GM21717 (cell line): ENCODE measurements at regions not wholly inside any gene's neighbourhood (a gene's known extent, or its start where the extent isn't known, plus 50 kb on each side); places are given as distances from the start of the nearest gene placed in this dataset.
"Not testable (repeated sequence)": the region's sequence is repeated elsewhere in the genome, so short reads cannot be mapped to it uniquely, and the experiment has no call there.

Experiments used
- ATAC-seq: cut with Tn5 transposase; IDR thresholded peaks from one replicate; pipeline ENCODE4 v1.9.1; 2021; ENCODE audit warnings: mild to moderate bottlenecking, moderate library complexity; ENCODE audit not compliant: unreplicated experiment

DNA sequence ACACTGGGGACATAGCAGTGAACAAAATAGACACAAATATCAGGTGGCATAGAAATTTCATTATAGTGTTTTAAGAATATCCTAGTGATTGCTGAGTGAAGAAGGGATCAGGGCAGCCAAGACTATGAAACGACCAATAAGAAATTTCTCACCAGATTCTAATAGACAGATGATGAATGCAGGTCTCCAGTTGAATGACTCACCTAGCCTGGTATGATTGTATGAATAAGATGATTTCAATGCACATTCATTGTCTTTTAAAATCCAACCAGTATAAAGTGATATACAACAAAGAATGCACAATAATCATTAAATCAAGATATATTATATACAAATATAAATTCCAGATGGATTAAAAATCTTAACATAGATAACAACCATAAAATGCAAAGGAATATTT is 124.5 kb upstream of the TENT5A start:
- no peak for ATAC-seq

DNA sequence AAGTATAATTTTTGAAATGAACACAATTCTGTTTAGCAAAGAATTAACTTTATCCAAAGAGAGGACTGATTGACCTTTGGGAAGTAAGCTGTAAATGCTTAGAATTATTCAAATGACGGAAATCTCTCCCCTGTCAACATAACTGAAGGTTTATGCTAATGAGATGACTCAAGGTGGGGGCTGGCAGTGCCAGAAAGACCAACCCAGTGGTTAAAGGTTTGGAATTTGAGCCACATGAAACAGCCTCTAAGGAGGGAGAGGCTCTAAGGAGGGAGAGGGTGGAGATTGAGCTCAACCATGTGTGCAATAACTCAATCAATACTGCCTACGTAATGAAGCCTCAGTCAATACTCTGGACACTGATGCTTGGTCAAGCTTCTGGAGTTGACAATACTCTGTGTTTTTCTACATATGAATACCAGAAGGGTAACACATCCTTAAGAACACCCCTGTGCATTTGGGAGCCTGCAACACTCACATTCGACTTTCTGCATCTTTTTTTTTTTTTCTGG is 123.4 kb upstream of the TENT5A start:
- no peak for ATAC-seq

DNA sequence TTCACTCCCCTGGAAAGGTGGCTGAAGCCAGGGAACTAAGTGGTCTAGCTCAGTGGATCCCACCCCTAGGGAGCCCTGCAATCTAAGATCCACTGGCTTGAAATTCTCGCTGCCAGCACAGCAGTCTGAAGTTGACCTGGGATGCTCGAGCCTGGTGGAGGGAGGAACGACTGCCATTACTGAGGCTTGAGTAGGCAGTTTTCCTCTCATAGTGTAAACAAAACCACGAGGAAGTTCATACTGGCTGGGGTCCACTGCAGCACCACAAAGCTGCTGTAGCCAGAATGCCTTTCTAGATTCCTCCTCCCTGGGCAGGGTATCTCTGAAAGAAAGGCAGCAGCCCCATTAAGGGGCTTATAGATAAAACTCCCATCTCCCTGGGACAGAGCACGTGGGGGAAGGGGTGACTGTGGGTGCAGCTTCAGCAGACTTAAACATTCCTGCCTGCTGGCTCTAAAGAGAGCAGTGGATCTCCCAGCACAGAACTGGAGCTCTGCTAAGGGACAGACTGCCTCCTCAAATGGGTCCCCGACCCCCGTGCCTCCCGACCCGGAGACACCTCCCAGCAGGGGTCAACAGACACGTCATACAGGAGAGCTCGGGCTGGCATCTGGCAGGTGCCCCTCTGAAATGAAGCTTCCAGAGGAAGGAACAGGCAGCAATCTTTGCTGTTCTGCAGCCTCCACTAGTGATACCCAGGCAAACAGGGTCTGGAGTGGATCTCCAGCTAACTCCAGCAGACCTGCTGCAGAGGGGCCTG is 117.4 kb upstream of the TENT5A start:
- ATAC-seq, result not testable (repeated sequence)

DNA sequence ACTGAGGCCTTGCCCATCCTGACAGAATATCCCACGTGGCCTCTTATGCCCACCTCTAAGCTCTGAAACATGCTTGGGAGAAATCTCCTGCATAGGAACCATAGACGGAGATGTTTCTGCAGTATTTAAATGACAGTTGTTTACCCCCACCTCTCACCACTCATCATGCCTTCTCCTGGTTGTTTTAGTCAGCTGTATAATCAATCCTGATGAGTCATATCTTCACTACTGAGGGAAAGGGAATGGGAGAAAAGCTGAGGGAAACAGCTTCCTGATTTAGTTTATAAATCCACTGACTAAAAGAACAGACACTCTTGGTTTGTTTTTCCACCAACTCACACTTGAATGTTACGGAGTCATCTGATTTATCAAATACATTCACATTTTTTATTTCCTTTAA is 113.2 kb upstream of the TENT5A start:
- no peak for ATAC-seq

DNA sequence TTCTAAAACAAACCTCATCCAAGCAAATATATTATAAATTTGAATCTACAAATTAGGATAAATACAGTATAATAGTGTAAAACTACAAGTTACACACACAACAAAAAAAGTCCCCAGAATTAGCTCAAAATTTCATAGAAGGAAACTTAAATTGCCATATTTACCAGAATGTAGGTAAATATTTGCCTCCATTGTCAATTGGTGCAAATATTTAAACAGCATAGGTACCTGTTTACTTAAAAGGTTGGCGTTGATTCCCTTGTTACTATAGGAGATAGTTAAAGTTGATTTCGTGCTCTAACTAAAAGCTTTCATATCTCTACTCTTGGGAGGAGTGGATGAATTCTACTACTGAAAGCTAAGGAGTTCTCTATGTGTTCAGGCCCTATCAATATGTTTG is 111.6 kb upstream of the TENT5A start:
- no peak for ATAC-seq

DNA sequence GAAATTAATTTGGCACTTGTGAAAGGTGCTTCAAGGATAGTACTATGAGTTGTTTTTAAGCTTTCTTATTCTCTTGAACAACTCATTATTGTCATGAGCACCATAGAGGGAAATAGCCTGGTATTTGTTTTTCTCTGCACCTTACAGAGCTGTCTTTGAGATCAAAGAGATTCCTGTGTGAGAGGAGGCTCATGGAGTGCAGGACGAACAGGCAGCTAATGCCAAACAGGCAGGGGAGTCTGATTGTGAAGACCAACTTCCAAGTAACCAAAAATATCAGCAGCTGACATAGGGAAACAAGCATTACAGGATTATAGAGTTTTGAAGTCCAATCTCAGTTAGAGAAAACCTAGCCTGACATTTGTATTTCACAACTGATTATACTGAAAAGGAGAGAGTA is 110.6 kb upstream of the TENT5A start:
- no peak for ATAC-seq

DNA sequence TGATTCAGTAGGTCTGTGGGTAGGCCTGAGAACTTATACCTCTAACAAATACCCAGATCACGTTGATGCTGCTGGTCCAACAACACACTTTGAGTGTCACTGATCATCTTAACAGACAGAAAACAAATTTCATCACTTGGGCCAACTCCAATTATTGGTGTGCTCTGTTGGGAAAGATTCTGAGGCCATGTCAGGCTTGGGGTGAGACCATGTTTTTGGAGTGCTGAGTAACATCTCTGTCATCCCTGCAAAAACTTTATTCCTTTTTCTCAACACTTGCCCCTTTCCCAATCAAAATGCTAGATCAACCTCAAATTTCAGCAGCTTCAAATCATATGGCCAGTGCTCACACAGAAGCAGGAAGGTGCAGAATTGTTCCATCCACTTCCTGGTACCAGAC is 108.8 kb upstream of the TENT5A start:
- no peak for ATAC-seq

DNA sequence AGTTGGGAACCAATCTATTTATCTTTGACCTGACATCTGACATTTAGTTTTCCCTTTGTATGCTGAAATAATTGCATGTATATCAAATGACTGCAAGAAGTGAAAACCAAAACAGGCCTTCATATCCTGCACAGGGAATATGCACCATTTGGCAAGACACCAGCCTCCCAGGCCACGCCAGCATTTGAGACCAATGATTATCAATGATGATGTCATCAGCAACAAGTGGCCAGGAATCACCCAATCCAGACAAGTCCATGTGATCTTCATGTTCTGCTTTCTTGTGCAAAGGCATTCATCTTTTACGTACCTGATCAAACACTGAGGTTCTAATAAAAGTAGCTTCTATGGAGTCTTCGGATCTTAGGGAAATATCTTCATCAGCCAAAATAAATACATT is 107.4 kb upstream of the TENT5A start:
- no peak for ATAC-seq

DNA sequence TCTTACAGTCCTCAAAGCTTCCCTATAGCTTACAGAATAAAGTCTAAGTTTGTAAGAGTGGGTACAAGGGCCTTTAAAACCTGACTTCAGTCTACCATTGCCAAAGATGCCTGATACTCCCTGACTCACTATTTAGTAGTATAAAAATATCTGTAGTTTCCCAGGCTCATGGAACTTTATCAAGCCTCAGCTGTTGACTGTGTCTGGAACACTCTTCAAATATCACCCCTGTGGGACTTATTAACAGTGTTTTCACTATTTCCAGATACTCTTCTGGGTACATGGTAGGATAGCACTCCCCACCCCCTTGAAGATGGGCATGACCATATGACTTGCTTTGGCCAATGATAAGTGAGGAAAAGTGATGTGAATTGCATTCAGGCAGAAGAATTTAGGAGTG is 105.3 kb upstream of the TENT5A start:
- ATAC-seq, result no peak

DNA sequence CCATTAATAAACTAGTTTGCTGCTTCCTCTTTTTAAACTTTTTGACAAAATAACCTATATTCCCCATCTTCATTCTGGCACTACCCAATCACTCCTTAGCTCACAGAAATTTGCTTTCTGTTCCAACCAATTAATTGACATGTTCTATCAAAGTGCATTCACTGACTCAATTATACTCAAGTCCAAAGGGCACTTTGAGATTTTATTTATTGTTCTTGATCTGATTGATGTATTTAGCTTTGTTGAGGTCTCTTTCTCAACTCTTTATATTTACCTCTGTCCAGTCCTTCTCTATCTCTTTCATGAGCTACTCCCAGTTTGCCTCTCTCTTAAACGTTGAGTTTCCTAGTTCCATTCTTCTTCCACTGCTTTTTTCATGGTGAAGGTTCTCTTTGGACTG is 104.4 kb upstream of the TENT5A start:
- no peak for ATAC-seq

DNA sequence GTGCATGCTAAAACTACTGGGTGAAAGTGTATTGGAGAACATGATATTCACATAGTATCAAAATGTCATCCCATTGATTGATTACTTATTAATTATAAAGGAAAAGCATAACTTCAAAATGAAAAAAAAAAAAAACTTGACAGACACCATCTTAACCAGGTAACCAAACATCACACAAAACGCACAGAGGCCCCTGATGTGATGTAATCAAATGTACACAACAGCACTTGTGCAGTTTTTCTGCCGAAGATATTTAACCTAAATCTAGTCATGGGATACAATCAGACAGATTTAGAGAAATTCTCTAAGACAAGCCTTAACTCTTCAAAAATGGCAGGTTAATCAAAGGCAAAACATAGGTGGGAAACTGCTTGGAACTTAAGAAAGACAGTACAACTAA is 102.0 kb upstream of the TENT5A start:
- no peak for ATAC-seq

DNA sequence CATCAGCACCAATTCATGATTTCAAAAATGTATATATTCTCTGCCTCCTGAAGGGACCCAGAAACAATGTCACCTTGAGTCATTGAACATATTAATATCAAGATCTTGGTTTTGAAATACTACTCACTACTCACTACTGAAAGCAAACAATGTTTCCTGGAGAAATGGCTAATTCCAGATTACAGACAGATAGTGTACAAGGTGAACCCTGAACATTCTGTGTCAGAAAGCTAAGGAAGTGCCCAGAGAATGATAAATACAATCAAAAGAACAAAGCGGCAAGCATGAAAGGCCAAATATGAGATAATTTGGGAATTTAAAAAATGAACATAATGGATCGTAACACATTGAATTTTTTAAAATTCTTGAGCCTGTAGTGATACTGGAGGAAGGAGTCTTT is 101.5 kb upstream of the TENT5A start:
- no peak for ATAC-seq

DNA sequence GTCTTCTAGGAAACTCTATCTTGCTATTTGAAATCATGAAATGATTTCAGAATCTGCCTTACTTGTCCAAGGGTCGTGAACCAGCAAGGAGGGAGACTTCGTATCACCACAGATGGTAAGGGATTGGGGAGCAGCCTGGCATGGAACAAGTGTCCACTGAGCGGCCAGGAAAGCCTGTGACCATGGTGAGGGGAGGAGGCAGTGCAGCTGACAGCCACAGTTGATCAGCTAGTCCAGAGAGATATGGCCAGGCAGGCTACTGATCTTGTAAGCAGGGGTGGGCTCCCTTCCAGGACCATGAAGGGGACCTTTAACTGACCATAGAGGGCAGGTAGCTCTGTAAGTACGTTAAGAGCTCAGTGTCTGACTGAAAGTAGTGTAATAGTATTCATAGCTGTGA is 96.8 kb upstream of the TENT5A start:
- no peak for ATAC-seq

DNA sequence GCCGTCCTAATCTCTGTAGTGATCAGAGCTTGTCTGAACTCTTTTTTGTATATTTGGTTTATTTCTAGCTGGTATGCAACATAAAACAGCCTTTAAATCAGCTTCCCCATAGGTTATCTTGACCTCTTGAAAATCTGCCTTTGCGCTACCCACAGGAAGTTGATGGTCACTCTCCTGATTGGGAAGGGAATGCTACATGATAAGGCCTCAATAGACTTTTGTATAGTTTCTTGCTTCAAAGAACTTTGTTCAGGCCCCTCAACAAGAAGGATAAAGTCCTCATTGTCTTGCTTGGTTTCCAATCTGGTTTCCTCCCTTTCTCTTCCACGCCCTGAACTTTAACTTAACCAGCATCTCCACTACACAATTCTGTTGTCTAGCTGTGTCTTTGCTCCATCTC is 95.4 kb upstream of the TENT5A start:
- ATAC-seq, result no peak

DNA sequence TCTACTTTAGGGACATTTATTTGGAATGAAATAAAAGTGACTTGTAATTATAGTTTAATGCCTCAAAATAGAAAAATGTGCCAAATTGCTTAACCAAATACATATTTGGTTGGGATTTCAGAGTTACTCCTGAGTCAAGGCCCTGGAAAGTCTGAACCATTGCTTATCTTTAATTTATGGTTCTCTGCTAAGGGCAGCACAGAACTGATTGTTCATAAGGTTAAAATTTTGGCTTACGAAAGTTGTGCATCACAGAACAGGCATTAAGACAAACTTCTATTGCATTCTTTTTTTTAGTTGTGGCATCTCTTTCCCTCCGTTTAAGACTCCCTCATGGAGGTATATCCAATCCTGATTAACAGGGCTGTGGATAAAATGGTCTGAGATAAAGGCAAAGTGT is 92.2 kb upstream of the TENT5A start:
- ATAC-seq, result no peak

DNA sequence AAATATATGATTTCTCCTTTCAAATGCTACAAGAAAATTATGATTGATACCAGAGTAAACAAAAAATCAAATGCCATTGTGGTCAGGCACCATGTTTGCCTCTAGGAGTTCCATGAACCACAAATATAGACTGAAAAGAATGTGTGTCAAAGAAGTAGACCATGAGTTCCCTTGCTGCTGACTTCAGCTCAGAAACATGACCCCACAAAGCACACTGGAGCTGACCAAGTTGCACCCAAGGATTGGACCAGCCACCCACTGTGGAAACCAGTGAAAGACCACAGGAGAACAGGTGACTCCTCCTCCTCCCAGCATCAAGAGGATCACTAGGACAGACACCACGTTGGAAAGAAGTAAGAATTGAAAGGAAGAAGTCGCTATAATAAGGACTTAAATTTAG is 90.8 kb upstream of the TENT5A start:
- ATAC-seq, result no peak

DNA sequence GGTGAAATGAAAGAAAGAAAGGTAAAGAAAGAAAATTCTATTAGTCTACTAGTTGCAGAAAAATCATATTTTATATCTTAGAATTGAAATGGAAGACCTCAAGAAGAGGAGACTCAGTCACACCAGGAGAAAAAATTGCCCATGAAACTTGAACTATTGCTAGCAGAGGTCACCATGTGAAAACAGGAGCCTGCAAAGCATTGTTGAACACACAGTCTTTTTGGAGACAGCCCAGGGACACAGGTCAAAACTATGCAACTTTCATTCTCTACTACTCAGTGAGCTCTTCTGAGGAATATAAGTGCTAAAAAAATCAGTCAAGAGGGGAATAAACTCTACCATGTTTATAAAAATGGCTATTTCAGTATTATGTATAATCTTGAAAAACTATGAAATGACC is 89.8 kb upstream of the TENT5A start:
- no peak for ATAC-seq

DNA sequence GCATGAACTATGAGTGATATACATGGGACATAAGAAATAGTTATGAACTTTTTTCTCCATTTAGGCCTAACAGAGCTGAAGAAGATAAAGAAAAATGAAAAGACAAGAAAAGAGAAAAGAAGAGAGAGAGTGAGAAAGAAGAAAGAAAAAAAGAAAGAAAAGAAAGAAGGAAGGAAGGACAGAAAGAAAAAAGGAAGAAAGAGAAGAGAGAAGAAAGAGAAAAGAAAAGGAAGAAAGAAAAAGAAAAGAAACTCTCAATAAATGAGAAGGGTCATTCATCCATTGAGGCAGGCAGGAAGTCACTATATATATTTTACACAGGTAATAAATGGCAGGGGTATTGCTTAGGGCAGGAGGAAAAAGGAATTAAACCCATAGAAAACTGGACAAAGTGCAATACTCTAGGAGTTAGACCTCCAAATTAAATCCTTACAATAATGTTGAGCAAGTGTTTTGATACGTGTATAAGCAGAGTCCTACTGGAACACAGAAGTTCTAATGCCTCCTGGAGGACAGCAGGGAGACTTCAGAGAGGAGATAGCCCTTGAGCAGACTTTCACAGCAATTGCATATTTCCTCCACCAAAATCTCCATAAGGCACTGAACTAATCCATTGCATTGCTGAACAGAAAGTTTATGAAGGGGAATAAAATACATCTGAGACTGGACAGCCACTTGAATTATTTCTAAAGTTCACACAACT is 86.4 kb upstream of the TENT5A start:
- no peak for ATAC-seq

DNA sequence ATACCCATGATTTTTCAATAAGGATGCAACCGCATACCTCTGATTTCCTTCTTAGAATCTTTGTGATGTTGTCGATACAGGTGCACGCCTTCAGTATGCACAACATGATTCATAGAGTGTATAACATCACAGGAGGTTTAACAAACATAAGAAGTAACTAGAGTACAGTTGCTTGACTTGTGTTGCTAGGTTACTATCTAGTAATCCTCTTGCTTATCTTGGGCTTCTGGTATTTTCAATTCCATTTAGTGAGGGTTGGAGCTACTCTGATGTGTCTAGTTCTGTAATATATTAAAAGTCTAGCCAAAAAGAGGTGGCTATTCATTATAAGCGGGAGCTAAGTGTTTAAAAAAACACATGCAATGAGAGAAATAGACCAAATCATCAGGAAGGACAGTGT is 85.5 kb upstream of the TENT5A start:
- ATAC-seq, result no peak

DNA sequence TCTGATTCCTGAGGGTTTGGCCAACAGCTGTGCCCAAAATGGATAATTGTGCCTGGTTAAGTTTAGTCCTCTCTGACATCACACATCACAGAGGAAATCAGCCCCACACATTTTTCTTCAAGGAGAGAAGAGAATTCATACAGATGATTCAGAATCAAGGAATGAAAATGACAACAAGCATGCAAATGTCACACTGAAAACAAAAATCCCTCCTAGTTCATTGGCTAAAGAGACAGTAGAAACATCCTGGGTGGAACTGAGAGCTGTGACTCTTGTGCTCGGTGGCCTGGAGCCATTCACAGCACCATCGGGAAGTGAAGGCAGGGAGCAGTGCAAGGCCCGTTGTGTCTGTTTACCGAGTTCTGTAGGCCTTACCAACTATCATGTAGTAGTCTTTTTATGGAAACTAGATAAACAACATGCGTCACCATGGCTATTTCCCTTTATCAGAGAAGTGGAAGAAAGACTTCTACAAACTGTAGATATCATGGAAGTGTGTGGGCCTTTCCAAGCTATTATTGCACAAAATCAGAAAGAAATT is 81.7 kb upstream of the TENT5A start:
- ATAC-seq, result no peak

DNA sequence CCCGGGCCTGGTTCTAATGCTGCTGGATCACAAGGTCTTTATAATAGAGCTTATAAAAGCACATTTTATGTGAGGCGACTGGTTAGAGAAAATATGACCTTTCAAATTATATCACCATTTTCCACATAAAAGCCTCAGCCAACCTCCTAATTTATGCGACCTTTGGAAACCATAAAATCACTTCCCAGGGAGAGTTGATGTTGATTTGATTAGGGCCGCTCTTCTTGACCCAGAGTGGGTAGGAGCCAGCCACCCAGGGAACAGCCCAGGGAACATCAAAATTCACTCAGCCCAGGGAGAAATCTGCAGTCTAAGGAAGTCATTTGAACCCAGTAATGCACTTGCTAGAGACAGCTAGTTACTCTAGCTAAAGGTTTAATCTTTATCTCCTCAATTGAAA is 79.8 kb upstream of the TENT5A start:
- no peak for ATAC-seq

DNA sequence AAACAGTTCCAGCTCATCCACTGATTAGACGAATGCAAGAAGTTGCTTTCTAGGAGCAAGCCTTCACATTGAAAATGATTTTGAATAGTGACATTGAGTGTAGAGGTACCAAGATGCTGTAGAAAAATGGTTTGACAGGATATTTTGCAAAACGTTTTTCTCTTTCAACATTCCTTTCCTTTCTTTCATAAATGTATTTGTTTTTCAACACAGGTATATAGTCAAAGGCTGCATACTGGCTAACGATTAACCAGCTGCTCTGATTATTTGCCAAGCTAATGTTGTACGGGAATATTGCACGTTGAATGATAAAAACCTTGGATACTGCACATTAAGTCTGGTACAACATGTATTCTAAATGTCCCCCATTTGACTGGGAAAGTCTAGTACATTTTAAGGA is 78.8 kb upstream of the TENT5A start:
- no peak for ATAC-seq
